ENCODE measurements at regions not wholly inside any gene's neighbourhood (a gene's known extent, or its start where the extent isn't known, plus 50 kb on each side); places are given as distances from the start of the nearest gene placed in this dataset.

DNA sequence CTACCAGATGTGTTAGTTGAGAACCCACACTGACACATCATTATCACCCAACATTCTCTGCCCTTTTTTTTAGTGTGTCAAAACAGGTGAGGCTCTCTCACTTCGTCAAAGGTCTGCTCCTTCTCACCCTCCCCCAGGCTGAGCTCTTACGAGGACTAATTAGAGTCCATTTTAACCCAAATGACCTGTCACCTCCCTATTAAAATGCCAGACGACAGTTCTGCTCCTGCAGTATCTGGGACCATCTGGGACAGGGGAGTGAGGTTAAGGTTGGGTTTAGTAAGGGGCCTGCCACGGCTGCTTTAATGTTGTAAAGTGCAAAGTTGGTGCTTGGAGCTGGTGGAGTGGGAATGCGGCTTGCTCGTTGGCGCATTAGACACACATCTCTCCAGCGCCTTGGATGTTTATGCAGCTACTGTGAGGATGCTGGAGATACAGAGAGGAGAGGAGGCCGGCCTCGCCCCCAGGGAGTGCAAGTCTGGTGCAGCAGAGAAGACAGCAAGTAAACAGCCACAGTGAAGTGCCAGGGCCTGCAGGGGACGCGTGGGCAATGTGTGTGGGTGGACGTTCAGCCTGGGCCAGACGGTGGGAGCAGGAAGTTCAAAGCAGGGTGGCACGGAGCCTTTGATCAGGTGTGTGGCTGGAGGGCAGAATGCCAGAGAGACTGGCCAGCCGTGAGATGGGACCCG is 96.2 kb downstream of the C9orf50 start:
- Histone ChIP-seq H3K79me2 (ENCODE audit: insufficient read depth, low read depth) (no peaks in the 10 kb centered on the region), H3K27me3 (ENCODE audit: insufficient read depth, low read depth) (no peaks in the 10 kb centered on the region), H2AFZ (ENCODE audit: low read depth) (no peak overlapping the region), H3K4me1 (ENCODE audit: low read depth, poor library complexity, severe bottlenecking) (no peaks in the 10 kb centered on the region), H4K20me1 (ENCODE audit: insufficient read depth) (no peaks in the 10 kb centered on the region), H3K27ac (no peak overlapping the region), H3K36me3 (ENCODE audit: insufficient read depth) (no peaks in the 10 kb centered on the region), H3K9ac (no peak overlapping the region), H3K4me3 (IDR thresholded peaks at IDR 0.05; ENCODE audit: insufficient read depth, low read depth, low read length) (no peak overlapping the region), H3K4me2 (no peak overlapping the region)
- TF ChIP-seq, protein P1, sequence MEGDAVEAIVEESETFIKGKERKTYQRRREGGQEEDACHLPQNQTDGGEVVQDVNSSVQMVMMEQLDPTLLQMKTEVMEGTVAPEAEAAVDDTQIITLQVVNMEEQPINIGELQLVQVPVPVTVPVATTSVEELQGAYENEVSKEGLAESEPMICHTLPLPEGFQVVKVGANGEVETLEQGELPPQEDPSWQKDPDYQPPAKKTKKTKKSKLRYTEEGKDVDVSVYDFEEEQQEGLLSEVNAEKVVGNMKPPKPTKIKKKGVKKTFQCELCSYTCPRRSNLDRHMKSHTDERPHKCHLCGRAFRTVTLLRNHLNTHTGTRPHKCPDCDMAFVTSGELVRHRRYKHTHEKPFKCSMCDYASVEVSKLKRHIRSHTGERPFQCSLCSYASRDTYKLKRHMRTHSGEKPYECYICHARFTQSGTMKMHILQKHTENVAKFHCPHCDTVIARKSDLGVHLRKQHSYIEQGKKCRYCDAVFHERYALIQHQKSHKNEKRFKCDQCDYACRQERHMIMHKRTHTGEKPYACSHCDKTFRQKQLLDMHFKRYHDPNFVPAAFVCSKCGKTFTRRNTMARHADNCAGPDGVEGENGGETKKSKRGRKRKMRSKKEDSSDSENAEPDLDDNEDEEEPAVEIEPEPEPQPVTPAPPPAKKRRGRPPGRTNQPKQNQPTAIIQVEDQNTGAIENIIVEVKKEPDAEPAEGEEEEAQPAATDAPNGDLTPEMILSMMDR (conservative IDR thresholded peaks at IDR 0.05; ENCODE audit: low read depth, low read length): no peak

DNA sequence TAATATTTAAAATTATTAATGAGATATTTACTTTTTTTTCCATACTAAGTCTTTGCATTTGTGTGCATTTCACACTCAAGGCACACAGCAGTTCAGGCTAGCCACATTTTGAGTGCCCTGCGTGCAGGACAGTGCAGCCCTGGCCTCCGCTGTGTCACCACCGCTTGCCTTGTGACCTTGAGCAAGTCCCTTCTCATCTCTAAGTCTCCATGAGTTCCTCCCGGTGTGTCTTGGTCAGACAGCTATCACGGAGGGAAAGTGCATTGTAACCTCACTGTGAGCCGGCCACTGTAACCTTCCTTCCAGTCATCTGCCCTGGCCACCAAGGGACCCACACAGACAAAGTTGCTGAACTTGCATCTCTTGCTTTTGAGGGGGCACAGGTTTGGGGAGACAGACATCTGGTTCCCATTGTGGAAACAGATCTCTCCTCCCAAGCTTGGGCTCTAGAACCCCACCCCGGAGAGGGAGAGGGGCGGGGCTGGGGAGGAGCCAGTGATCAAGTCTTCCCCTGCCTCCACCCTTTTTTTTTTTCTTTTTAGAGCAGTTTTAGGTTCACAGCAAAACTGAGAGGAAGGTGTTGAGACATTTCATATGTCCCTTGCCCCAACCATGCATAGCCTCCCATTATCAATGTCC is 96.8 kb downstream of the C9orf50 start:
- Histone ChIP-seq H3K9ac (no peak overlapping the region), H3K36me3 (ENCODE audit: insufficient read depth) (no peaks in the 10 kb centered on the region), H3K4me1 (ENCODE audit: low read depth, poor library complexity, severe bottlenecking) (no peaks in the 10 kb centered on the region), H3K27ac (no peak overlapping the region), H3K4me3 (IDR thresholded peaks at IDR 0.05; ENCODE audit: insufficient read depth, low read depth, low read length) (no peak overlapping the region), H3K4me2 (no peak overlapping the region), H3K79me2 (ENCODE audit: insufficient read depth, low read depth) (no peaks in the 10 kb centered on the region), H4K20me1 (ENCODE audit: insufficient read depth) (no peaks in the 10 kb centered on the region), H3K27me3 (ENCODE audit: insufficient read depth, low read depth) (no peaks in the 10 kb centered on the region), H2AFZ (ENCODE audit: low read depth) (no peak overlapping the region)
- TF ChIP-seq, protein P1 (conservative IDR thresholded peaks at IDR 0.05; ENCODE audit: low read depth, low read length): no peak

DNA sequence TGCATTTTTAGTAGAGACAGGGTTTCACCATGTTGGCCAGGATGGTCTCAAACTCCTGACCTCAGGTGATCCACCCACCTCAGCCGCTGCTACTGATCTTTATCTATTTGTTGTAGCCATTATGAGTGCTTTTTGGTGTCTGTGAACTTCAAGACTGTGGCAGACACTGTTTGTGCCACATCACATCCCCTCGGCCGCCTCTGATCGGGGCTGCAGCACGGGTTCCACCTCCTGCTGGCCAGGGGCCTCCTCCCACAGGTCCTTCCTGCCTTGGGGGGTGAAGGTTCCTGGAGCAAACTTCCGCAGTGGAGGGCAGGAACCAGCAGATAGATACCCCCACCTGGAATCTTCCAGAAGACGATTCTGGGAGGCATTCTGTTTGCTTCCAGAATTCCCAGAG is 98.5 kb downstream of the C9orf50 start:
- TF ChIP-seq, protein P1 (conservative IDR thresholded peaks at IDR 0.05; ENCODE audit: low read depth, low read length): no peak
- H3K4me2 ChIP-seq: no peak overlapping the region

DNA sequence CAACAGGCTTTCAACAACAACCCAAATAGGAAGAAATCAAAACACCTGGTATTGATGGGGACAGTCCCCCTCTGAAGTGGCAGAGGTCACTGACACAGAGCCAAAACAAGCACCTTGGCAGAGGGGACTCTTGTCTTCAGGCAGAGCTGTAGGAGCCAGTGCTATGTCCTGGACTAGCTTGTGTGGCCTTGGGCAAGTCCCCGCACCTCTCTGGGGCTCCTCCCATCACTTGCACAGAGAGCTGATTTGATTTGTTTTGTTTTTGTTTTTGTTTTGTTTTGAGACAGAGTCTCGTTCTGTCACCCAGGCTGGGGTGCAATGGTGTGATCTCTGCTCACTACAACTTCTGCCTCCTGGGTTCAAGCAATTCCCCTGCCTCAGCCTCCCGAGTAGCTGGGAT is 100.8 kb downstream of the C9orf50 start:
- H3K4me2 ChIP-seq: no peak overlapping the region
- TF ChIP-seq, protein P1 (conservative IDR thresholded peaks at IDR 0.05; ENCODE audit: low read depth, low read length): no peak
- H3K36me3 ChIP-seq (ENCODE audit: insufficient read depth): no peaks in the 10 kb centered on the region
- H2AFZ ChIP-seq (ENCODE audit: low read depth): no peak overlapping the region
- no peaks in the 10 kb centered on the region for H3K79me2 ChIP-seq (ENCODE audit: insufficient read depth, low read depth)
- no peaks in the 10 kb centered on the region for H3K27me3 ChIP-seq (ENCODE audit: insufficient read depth, low read depth)
- H3K9ac ChIP-seq: no peak overlapping the region
- H3K4me1 ChIP-seq (ENCODE audit: low read depth, poor library complexity, severe bottlenecking): no peaks in the 10 kb centered on the region
- no peaks in the 10 kb centered on the region for H4K20me1 ChIP-seq (ENCODE audit: insufficient read depth)
- H3K27ac ChIP-seq: no peak overlapping the region
- H3K4me3 ChIP-seq (IDR thresholded peaks at IDR 0.05; ENCODE audit: insufficient read depth, low read depth, low read length): no peak overlapping the region

More for the DNA sequence above, 98.5 kb downstream of the C9orf50 start:
- H3K27me3 ChIP-seq (ENCODE audit: insufficient read depth, low read depth): no peaks in the 10 kb centered on the region
- no peaks in the 10 kb centered on the region for H4K20me1 ChIP-seq (ENCODE audit: insufficient read depth)
- H3K36me3 ChIP-seq (ENCODE audit: insufficient read depth): no peaks in the 10 kb centered on the region
- H3K27ac ChIP-seq: no peak overlapping the region
- H2AFZ ChIP-seq (ENCODE audit: low read depth): no peak overlapping the region
- H3K9ac ChIP-seq: no peak overlapping the region
- H3K4me3 ChIP-seq (IDR thresholded peaks at IDR 0.05; ENCODE audit: insufficient read depth, low read depth, low read length): no peak overlapping the region
- no peaks in the 10 kb centered on the region for H3K4me1 ChIP-seq (ENCODE audit: low read depth, poor library complexity, severe bottlenecking)
- H3K79me2 ChIP-seq (ENCODE audit: insufficient read depth, low read depth): no peaks in the 10 kb centered on the region
